GM18498 (cell line): ENCODE measurements at regions not wholly inside any gene's neighbourhood (a gene's known extent, or its start where the extent isn't known, plus 50 kb on each side); places are given as distances from the start of the nearest gene placed in this dataset.

Experiments
- ATAC-seq: cut with Tn5 transposase; IDR thresholded peaks from one replicate; pipeline ENCODE4 v1.9.1; 2021; ENCODE audit warnings: mild to moderate bottlenecking, moderate library complexity; ENCODE audit not compliant: unreplicated experiment

DNA sequence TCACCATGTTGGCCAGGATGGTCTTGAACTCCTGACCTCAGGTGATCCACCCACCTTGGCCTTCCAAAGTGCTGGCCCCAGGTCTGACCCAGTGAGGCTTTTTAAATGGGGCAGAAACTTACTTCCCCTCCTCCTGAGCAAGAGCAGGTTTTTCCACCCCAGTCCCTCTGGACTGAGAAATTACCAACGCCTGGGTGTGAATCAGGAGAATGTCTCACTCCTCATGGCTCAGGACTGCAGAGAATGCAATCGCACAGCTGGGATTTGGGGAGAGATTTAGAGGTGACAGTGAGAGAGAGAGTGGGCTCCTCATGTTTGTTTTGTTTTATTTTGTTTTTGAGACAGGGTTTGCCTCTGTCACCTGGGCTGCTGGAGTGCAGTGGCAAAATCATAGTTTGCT, 203.6 kb downstream of the RAB11FIP4 start:
- no peak for ATAC-seq

DNA sequence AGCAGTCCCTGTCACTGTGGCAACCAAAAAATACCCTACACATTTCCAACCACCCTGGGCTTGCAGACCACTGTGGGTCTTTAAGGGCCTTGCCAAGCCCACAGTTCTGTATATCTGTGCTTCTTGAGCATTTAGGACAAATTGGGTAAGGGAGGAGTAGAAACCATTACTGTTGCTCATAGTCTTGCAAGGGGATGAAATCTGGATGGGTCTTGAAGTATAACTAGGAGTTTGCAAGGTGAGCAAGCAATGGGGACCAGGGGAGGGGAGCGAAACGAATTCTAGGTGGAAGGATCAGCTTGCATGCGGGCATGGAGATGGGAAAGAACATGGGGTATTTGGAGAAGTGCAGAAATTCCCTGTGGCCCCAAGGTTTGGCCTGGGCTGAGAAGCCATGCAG, 202.9 kb downstream of the RAB11FIP4 start:
- no peak for ATAC-seq

DNA sequence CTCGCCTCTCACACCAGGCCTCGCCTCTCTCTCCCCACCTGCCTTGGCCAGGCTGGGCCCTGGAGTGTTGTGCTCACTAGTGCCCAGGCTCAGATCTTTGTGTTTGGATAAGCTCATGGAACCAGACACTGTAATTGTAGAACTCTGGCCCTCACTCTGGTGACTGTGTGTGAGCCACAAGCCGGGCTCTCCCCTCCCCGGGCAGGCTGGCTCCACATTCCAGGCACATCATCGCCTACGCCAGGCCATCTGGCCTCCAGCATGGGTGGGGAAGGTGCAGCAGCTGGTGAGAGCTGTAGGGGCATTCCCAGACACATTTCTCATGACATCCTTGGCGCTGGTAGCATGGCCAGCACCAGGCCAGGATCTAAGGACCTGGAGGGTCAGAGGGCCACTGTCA, 202.3 kb downstream of the RAB11FIP4 start:
- no peak for ATAC-seq

DNA sequence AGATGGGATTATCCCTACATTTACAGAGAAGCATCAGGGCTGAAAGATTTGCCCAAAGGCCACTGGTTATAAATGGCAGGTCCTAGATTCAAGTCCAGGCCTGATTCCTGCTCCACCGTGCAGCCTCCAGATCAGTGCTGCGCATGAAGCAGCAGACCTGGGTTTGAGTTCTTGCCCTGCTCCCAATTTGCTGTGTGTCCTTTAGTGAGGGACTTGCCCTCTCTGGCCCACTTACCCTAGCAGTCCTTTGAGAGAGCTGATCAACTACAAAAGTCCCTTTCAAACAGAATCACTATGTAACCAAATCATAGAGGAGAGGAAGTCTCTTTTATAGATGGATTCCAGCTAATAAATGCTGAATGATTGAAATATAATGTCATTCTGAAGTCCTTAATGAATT, 200.4 kb downstream of the RAB11FIP4 start:
- no peak for ATAC-seq

DNA sequence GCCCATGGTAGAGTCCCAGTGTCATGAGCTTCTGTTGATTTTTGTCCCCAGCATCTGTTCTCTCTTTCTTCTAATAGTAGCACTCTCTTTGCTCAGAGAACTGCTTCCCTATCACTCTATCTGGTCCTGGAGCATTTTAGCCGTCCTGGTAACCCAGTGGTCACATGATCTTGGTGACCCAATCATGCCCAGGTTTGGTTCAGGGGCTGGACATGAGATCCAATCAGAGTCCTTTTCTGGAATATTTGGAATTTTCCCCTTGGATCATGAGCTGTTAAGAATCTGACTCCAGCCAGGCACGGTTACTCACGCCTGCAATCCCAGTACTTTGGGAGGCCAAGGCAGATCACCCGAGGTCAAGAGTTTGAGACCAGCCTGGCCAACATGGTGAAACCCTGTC, 197.0 kb downstream of the RAB11FIP4 start:
- ATAC-seq = no peak

DNA sequence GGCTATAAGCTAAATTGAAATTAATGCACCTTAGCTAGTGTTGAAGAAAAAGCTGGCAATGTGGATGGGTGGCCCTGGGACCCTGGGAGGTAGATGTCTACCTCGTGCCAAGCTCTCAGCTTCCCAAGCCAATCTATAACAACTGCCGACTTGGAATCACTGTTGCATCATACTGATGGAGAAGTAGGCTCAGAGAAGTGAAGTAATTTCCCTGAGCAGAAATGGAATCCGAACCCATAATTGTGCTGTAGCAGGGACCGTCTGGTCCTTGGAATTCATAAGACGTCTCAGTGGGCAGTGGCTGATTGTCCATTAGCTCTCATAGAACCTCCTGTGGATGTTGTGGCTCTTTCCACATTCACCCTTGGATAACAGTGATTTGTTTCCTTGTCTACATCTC, 196.6 kb downstream of the RAB11FIP4 start:
- ATAC-seq = no peak
